K562 (cell line): ENCODE measurements at regions not wholly inside any gene's neighbourhood (a gene's known extent, or its start where the extent isn't known, plus 50 kb on each side); places are given as distances from the start of the nearest gene placed in this dataset.
A peak's percentile ranks its signal among the peaks of the same experiment; 100 is the strongest.

ENCODE experiments used
- BRCA1 ChIP-seq, 2 experiments: fragments of 450-650 bp in 1 of 2; sonication (generic) in 1 of 2; formaldehyde crosslinking in 1 of 2; IDR thresholded peaks; 2 replicates each; pipeline versions ENCODE4 v1.5.0 to v1.6.1; 2017 to 2020; ENCODE audit warnings: mild to moderate bottlenecking in 1 of 2, missing genetic modification reagents in 1 of 2
- COPS2 ChIP-seq: fragments of 450-650 bp; conservative IDR thresholded peaks from 2 replicates; pipeline ENCODE4 v1.6.1; 2016; ENCODE audit warnings: mild to moderate bottlenecking, moderate library complexity
- DPF2 ChIP-seq: fragments of 450-650 bp; IDR thresholded peaks from 2 replicates; pipeline ENCODE4 v1.6.1; 2016
- GABPA ChIP-seq: fragments of 200-800 bp; sonication (Bioruptor generic); conservative IDR thresholded peaks from 2 replicates; pipeline ENCODE4 v1.6.1; 2016; ENCODE audit warnings: low read depth, missing genetic modification characterization, missing compliant biosample characterization
- HDAC2 ChIP-seq: fragments of 450-650 bp; IDR thresholded peaks from 2 replicates; pipeline ENCODE4 v1.6.1; 2016; ENCODE audit warnings: mild to moderate bottlenecking
- HNRNPUL1 ChIP-seq: fragments of 200-400 bp; formaldehyde crosslinking; IDR thresholded peaks from 2 replicates; pipeline ENCODE4 v1.6.1; 2017; ENCODE audit warnings: low read length
- NONO ChIP-seq, 2 experiments: fragments of 200-400 bp in 1 of 2; fragments of 450-650 bp in 1 of 2; formaldehyde crosslinking in 1 of 2; IDR thresholded peaks; 2 replicates each; pipeline ENCODE4 v1.6.1; 2017; ENCODE audit warnings: low read depth in 2 of 2, mild to moderate bottlenecking in 2 of 2, moderate library complexity in 2 of 2, low read length in 1 of 2
- POLR2H ChIP-seq: IDR thresholded peaks from 2 replicates; pipeline ENCODE4 v1.6.1; 2016; ENCODE audit warnings: missing genetic modification characterization, low read depth, mild to moderate bottlenecking, control low read depth, missing compliant biosample characterization, moderate library complexity
- POU5F1 ChIP-seq: fragments of 150-350 bp; IDR thresholded peaks from 2 replicates; pipeline ENCODE4 v1.6.1; 2014; ENCODE audit warnings: borderline replicate concordance, low read length, low read depth, mild to moderate bottlenecking; ENCODE audit not compliant: partially characterized antibody
- PURB ChIP-seq: sonication (generic); formaldehyde crosslinking; IDR thresholded peaks from 2 replicates; pipeline ENCODE4 v1.9.0; 2021; ENCODE audit warnings: low read depth, mild to moderate bottlenecking, missing genetic modification reagents
- SIX5 ChIP-seq, 2 experiments: IDR thresholded peaks; 2 replicates each; pipeline ENCODE4 v1.6.1; 2011; ENCODE audit warnings: low read length in 2 of 2, borderline replicate concordance in 1 of 2, low read depth in 1 of 2, mild to moderate bottlenecking in 1 of 2, moderate library complexity in 1 of 2; ENCODE audit not compliant: insufficient read depth in 1 of 2
- TAF1 ChIP-seq: IDR thresholded peaks from 2 replicates; pipeline ENCODE4 v1.6.1; 2011; ENCODE audit warnings: mild to moderate bottlenecking, low read length, moderate library complexity; ENCODE audit not compliant: insufficient read depth, control insufficient read depth, severe bottlenecking; ENCODE audit errors: extremely low read depth
- ZNF57 ChIP-seq: fragments of 450-650 bp; formaldehyde crosslinking; IDR thresholded peaks from 2 replicates; pipeline ENCODE4 v1.4.0; 2020; ENCODE audit warnings: mild to moderate bottlenecking, moderate library complexity
- TF ChIP-seq, protein P1 (sequence below): fragments of 250-450 bp; sonication (Bioruptor Pico); IDR thresholded peaks from 2 replicates; pipeline ENCODE4 v1.8.0; 2021; ENCODE audit warnings: moderate library complexity, mild to moderate bottlenecking, inconsistent platforms
- TF ChIP-seq, protein P2 (sequence below), 2 experiments: IDR thresholded peaks; 2 replicates each; pipeline ENCODE4 v1.6.1; 2012; ENCODE audit warnings: improper control_type of control experiment in 2 of 2, low read depth in 2 of 2, low read length in 2 of 2, borderline replicate concordance in 1 of 2
- TF ChIP-seq, protein P3 (sequence below): fragments of 250-450 bp; sonication (Bioruptor Pico); IDR thresholded peaks from 2 replicates; pipeline ENCODE4 v1.6.1; 2021; ENCODE audit warnings: mild to moderate bottlenecking
- TF ChIP-seq, protein P4 (sequence below), 2 experiments: fragments of 450-650 bp; IDR thresholded peaks; 2 replicates each; pipeline ENCODE4 v1.6.1; 2016

DNA sequence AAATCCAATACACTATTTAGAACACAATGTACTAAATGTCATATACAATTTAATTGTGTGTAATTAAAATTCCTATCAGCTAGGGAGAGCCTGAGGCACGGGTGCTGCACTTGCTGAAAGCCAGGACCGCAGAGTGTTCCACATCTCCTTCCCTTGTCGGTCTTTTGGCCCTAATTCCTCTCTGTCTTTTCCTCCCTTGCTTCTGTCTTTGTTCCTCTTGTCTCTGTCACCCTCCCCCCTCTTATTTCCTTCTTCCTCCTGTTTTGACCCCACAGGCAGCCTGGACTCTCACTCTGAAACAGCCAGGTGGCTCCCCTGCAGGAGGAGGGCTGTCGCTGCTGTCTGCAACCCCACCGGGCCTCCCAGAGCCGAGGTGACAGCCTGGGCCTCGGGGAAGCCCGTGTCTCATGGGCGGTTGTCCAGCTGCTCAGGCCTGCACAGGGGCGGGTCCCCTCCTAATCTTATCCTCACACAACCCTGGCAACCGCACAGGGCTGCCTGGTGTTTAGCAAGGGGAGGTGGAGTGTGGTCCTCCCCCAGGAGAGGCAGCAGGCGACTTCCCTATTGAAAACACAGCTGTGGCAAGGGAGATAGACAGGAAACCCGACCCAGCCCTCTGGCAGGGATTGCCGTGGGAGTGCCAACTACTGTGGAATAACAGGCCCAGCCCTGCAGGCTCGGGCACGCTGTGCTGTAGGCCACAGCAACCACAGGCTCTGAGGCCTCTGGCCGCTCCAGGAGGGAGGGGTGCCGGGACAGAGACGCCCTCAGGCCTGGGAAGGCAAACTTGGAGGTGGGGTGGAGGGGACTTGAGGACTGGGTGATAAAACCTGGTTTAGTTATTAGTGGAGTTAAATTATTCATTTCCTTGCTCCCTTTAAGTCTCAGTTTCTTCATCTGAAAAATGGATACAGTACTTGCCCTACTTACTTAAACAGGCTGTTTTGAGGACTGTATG, 68.8 kb upstream of the WDR26 start (continued):
- TF ChIP-seq, protein P1, sequence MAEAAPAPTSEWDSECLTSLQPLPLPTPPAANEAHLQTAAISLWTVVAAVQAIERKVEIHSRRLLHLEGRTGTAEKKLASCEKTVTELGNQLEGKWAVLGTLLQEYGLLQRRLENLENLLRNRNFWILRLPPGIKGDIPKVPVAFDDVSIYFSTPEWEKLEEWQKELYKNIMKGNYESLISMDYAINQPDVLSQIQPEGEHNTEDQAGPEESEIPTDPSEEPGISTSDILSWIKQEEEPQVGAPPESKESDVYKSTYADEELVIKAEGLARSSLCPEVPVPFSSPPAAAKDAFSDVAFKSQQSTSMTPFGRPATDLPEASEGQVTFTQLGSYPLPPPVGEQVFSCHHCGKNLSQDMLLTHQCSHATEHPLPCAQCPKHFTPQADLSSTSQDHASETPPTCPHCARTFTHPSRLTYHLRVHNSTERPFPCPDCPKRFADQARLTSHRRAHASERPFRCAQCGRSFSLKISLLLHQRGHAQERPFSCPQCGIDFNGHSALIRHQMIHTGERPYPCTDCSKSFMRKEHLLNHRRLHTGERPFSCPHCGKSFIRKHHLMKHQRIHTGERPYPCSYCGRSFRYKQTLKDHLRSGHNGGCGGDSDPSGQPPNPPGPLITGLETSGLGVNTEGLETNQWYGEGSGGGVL (CRISPR knock-in tag), result no peak
- peak; percentile 99 for TF ChIP-seq DPF2
- peak; percentile 98 for TF ChIP-seq HDAC2
- TF ChIP-seq, protein P2, sequence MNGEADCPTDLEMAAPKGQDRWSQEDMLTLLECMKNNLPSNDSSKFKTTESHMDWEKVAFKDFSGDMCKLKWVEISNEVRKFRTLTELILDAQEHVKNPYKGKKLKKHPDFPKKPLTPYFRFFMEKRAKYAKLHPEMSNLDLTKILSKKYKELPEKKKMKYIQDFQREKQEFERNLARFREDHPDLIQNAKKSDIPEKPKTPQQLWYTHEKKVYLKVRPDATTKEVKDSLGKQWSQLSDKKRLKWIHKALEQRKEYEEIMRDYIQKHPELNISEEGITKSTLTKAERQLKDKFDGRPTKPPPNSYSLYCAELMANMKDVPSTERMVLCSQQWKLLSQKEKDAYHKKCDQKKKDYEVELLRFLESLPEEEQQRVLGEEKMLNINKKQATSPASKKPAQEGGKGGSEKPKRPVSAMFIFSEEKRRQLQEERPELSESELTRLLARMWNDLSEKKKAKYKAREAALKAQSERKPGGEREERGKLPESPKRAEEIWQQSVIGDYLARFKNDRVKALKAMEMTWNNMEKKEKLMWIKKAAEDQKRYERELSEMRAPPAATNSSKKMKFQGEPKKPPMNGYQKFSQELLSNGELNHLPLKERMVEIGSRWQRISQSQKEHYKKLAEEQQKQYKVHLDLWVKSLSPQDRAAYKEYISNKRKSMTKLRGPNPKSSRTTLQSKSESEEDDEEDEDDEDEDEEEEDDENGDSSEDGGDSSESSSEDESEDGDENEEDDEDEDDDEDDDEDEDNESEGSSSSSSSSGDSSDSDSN (IDR thresholded peaks at IDR 0.05; ENCODE audit: borderline replicate concordance in 1 of 2, low read depth in 2 of 2, low read length in 2 of 2), result peak; percentile 97 to 99; a peak in 3 of 4 replicates
- TF ChIP-seq POLR2H (tag), result no peak
- peak; percentile 59 for TF ChIP-seq POU5F1
- no peak for TF ChIP-seq SIX5 (IDR thresholded peaks at IDR 0.05; ENCODE audit: borderline replicate concordance in 1 of 2, insufficient read depth in 1 of 2, low read depth in 1 of 2, low read length in 2 of 2)
- no peak for TF ChIP-seq PURB (CRISPR knock-in tag)
- TF ChIP-seq COPS2, result no peak
- no peak for TF ChIP-seq BRCA1 (IDR thresholded peaks at IDR 0.05)
- TF ChIP-seq BRCA1 (CRISPR knock-in tag; IDR thresholded peaks at IDR 0.05), result no peak
- TF ChIP-seq GABPA (tag), result peak; percentile 63
- TF ChIP-seq TAF1, result peak; percentile 53
- TF ChIP-seq, protein P3, sequence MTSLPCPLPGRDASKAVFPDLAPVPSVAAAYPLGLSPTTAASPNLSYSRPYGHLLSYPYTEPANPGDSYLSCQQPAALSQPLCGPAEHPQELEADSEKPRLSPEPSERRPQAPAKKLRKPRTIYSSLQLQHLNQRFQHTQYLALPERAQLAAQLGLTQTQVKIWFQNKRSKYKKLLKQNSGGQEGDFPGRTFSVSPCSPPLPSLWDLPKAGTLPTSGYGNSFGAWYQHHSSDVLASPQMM (CRISPR knock-in tag), result no peak
- 0 out of 2 replicates have a peak, but pooled peaks have one; percentile 31 for TF ChIP-seq HNRNPUL1
- TF ChIP-seq ZNF57, result peak; percentile 71; the same call in 1 of the 2 replicates
- peak in 1 of 2 experiments; percentile 94; a peak in 2 of 4 replicates for TF ChIP-seq NONO (IDR thresholded peaks at IDR 0.05; ENCODE audit: low read depth in 2 of 2, low read length in 1 of 2)
- TF ChIP-seq, protein P4, sequence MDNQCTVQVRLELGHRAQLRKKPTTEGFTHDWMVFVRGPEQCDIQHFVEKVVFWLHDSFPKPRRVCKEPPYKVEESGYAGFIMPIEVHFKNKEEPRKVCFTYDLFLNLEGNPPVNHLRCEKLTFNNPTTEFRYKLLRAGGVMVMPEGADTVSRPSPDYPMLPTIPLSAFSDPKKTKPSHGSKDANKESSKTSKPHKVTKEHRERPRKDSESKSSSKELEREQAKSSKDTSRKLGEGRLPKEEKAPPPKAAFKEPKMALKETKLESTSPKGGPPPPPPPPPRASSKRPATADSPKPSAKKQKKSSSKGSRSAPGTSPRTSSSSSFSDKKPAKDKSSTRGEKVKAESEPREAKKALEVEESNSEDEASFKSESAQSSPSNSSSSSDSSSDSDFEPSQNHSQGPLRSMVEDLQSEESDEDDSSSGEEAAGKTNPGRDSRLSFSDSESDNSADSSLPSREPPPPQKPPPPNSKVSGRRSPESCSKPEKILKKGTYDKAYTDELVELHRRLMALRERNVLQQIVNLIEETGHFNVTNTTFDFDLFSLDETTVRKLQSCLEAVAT (IDR thresholded peaks at IDR 0.05), result peak; percentile 75 to 92; a peak in 3 of 4 replicates
